Endothelial cell of umbilical vein (primary cell): ENCODE measurements at regions not wholly inside any gene's neighbourhood (a gene's known extent, or its start where the extent isn't known, plus 50 kb on each side); places are given as distances from the start of the nearest gene placed in this dataset.

Experiments used
- CTCF ChIP-seq, 2 donors: IDR thresholded peaks; 1 replicate in 1 of 2; 2 replicates in 1 of 2; pipeline ENCODE4 v1.5.1; 2011; ENCODE audit warnings: low read length in 2 of 2, mild to moderate bottlenecking in 2 of 2, moderate library complexity in 2 of 2, control low read depth in 1 of 2, inconsistent platforms in 1 of 2, low read depth in 1 of 2; ENCODE audit not compliant: insufficient read depth in 1 of 2; ENCODE audit errors: extremely low read depth in 1 of 2
- EZH2 ChIP-seq: IDR thresholded peaks from 2 replicates; pipeline ENCODE4 v1.6.1; 2012; ENCODE audit warnings: borderline replicate concordance, low read depth, mild to moderate bottlenecking, moderate library complexity, low read length, inconsistent platforms; ENCODE audit not compliant: severe bottlenecking
- FOS ChIP-seq: IDR thresholded peaks from 2 replicates; pipeline ENCODE4 v1.6.1; 2011; ENCODE audit warnings: mild to moderate bottlenecking, low read length, moderate library complexity, borderline replicate concordance; ENCODE audit not compliant: insufficient read depth
- GATA2 ChIP-seq: IDR thresholded peaks from 2 replicates; pipeline ENCODE4 v1.7.0; 2011; ENCODE audit warnings: low read depth, mild to moderate bottlenecking, moderate library complexity, mixed read lengths, low read length; ENCODE audit not compliant: insufficient read length, insufficient read depth
- JUN ChIP-seq: IDR thresholded peaks from 2 replicates; pipeline ENCODE4 v1.6.1; 2011; ENCODE audit warnings: borderline replicate concordance, low read depth; ENCODE audit not compliant: insufficient read length, insufficient read depth
- MYC ChIP-seq: IDR thresholded peaks from one replicate; pipeline ENCODE4 v1.6.1; 2011; ENCODE audit warnings: mild to moderate bottlenecking, low read depth, low read length
- POLR2A ChIP-seq: IDR thresholded peaks from 2 replicates; pipeline ENCODE4 v1.6.1; 2012; ENCODE audit warnings: low read depth, mild to moderate bottlenecking, control low read depth, low read length
- POLR2AphosphoS5 ChIP-seq: IDR thresholded peaks from 2 replicates; pipeline ENCODE4 v1.6.1; 2012; ENCODE audit warnings: low read depth, mild to moderate bottlenecking, control low read depth, low read length, moderate library complexity; ENCODE audit not compliant: insufficient read depth
- TF ChIP-seq, protein P1 (sequence below): IDR thresholded peaks from 2 replicates; pipeline ENCODE4 v1.6.1; 2011; ENCODE audit not compliant: insufficient read depth, insufficient read length

GRCh38 chr3:159846255-159846654 lies 142.4 kb upstream of the IL12A start:
- TF ChIP-seq CTCF (IDR thresholded peaks at IDR 0.05; ENCODE audit: extremely low read depth in 1 of 2, insufficient read depth in 1 of 2, low read depth in 1 of 2, low read length in 2 of 2): no peak
- TF ChIP-seq POLR2AphosphoS5: no peak
- no peak for TF ChIP-seq POLR2A
- TF ChIP-seq FOS: no peak
- no peak for TF ChIP-seq EZH2
- TF ChIP-seq MYC: no peak
- TF ChIP-seq, protein P1, sequence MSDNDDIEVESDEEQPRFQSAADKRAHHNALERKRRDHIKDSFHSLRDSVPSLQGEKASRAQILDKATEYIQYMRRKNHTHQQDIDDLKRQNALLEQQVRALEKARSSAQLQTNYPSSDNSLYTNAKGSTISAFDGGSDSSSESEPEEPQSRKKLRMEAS: no peak
- TF ChIP-seq JUN: no peak
- TF ChIP-seq GATA2: no peak
